Activated B cell treated with CpG ODN at 0.5 μM for 24 hours (primary cell): ENCODE measurements at regions not wholly inside any gene's neighbourhood (a gene's known extent, or its start where the extent isn't known, plus 50 kb on each side); places are given as distances from the start of the nearest gene placed in this dataset.

ENCODE experiments used
- ATAC-seq: fragments of 200-7000 bp; cut with Tn5 transposase; one replicate; pipeline ENCODE4 v1.10.0; 2021; ENCODE audit warnings: low read depth, mild to moderate bottlenecking, moderate library complexity
- CTCF ChIA-PET: fragments of 350-600 bp; sonication (Branson Sonifier 250); formaldehyde crosslinking; loops from one replicate; lab custom pipeline; 2021; ENCODE audit warnings: antibody characterized with exemption; lab: Charles Lee
- POLR2A ChIA-PET: fragments of 350-600 bp; sonication (Branson Sonifier 250); formaldehyde crosslinking; loops from one replicate; lab custom pipeline; 2021; ENCODE audit warnings: antibody characterized with exemption; lab: Charles Lee
- DNase-seq: peaks from one replicate; pipeline ENCODE4 v3.0.0; 2022
- H3K27ac Mint-ChIP-seq: one replicate; pipeline ENCODE4 v1.8.0; 2020; ENCODE audit warnings: mixed read lengths
- H3K27me3 Mint-ChIP-seq: one replicate; pipeline ENCODE4 v1.8.0; 2021; ENCODE audit warnings: mixed read lengths
- H3K36me3 Mint-ChIP-seq: one replicate; pipeline ENCODE4 v1.8.0; 2021; ENCODE audit warnings: low read depth, mixed read lengths
- H3K4me1 Mint-ChIP-seq: one replicate; pipeline ENCODE4 v1.8.0; 2021; ENCODE audit warnings: mixed read lengths
- H3K4me3 Mint-ChIP-seq: one replicate; pipeline ENCODE4 v1.8.0; 2020; ENCODE audit warnings: mild to moderate bottlenecking, mixed read lengths
- H3K9me3 Mint-ChIP-seq: one replicate; pipeline ENCODE4 v1.8.0; 2020; ENCODE audit warnings: mixed read lengths
- intact Hi-C: fragments of 100-400 bp; cut with micrococcal nuclease; formaldehyde crosslinking; loops from one replicate; pipeline ENCODE4 v1.15.1; 2024
- TF ChIP-seq, protein P1 (sequence below): fragments of 200-600 bp; IDR thresholded peaks from one replicate; pipeline ENCODE4 v1.8.0; 2022; ENCODE audit warnings: antibody characterized with exemption, mild to moderate bottlenecking

GRCh38 chr10:118839348-118839747 lies 84.6 kb upstream of the CACUL1 start:
- ChIA-PET CTCF (no interaction called here), POLR2A (no interaction called here)
- TF ChIP-seq, protein P1, sequence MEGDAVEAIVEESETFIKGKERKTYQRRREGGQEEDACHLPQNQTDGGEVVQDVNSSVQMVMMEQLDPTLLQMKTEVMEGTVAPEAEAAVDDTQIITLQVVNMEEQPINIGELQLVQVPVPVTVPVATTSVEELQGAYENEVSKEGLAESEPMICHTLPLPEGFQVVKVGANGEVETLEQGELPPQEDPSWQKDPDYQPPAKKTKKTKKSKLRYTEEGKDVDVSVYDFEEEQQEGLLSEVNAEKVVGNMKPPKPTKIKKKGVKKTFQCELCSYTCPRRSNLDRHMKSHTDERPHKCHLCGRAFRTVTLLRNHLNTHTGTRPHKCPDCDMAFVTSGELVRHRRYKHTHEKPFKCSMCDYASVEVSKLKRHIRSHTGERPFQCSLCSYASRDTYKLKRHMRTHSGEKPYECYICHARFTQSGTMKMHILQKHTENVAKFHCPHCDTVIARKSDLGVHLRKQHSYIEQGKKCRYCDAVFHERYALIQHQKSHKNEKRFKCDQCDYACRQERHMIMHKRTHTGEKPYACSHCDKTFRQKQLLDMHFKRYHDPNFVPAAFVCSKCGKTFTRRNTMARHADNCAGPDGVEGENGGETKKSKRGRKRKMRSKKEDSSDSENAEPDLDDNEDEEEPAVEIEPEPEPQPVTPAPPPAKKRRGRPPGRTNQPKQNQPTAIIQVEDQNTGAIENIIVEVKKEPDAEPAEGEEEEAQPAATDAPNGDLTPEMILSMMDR = no peak
- intact Hi-C loops = no loop called here
- H3K36me3 Mint-ChIP-seq = no peaks in the 10 kb centered on the region
- no peak for DNase-seq
- no peak for ATAC-seq
- H3K27ac Mint-ChIP-seq = no peak overlapping the region
- H3K9me3 Mint-ChIP-seq = peaks cover 2% of the 10 kb centered on the region
- peaks cover 4% of the 10 kb centered on the region for H3K27me3 Mint-ChIP-seq
- no peak overlapping the region for H3K4me3 Mint-ChIP-seq
- H3K4me1 Mint-ChIP-seq = no peaks in the 10 kb centered on the region

DNA sequence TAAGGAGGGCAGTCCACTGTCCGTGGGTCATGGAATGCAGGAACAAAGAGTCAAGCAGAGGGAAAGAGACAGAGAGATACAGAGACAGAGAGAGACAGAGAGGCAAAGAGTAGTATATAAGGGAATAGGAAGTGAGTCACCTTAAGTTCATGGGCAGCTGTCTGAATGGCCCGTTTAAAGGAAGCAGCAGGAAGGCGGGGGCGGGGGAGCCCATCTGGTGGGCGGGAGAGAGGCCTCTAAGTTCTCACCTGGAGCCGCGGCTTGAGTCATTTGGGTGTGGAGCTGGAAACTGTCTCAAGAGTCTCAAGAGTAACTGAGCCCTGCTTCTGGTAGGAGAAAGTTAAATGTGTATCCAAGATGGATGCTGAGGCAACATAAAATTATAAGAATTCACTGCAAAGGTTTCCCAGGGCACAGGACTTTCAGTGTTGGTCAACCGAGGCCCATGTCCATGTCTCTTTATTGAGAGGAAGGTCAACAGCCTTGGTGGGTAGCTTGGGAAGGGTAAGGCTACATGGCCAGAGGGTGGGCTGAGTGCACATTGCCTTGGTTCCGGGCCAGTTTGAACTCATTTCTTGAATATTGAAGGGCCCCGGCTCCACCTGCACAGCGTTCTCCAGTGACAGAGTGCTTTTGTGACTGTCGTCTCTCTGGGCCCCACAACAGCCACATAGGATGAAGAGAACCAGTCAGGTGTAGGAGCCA lies 85.5 kb upstream of the CACUL1 start:
- Mint-ChIP-seq H3K9me3 (no peaks in the 10 kb centered on the region), H3K4me3 (no peak overlapping the region), H3K27ac (no peak overlapping the region), H3K27me3 (peaks cover 6% of the 10 kb centered on the region), H3K36me3 (no peaks in the 10 kb centered on the region), H3K4me1 (no peaks in the 10 kb centered on the region)
- intact Hi-C loops = no loop called here
- ATAC-seq (no peak), DNase-seq (no peak)
- ChIA-PET POLR2A (no interaction called here), CTCF (no interaction called here)
- TF ChIP-seq, protein P1 = no peak

DNA sequence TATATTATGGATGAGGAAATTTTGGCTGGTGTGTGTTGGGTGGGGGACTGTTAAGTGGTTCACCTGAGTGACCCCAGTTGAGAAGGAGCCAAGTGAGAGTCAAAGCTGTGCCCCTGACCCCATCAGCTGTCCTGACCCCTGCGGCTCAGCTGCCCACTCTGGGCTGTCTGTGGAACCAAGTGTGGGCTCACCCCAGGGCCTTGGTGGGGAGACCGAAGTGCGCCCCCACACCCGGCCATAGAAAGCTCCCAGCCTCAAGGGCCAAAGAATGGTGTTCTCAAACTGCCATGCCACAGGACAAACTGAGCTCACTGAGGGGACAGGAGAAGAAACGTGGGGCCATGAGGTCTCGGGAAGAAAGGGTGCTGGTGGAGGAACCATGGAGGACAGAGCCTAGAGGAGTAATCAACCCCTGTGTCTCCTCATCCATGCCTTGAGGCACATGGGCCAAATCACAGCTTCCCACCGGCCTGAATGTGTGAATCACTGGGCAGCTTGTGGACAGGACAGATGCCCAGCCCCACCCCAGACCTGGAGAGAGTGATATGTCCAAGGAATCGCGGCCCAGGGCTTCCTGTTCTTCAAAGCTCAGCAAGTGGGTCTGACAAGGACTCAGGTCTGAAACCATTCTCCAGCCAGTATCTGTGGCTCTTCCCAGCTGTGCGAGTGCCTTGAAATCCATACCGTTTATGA lies 86.2 kb upstream of the CACUL1 start:
- intact Hi-C loops = no loop called here
- Mint-ChIP-seq H3K9me3 (no peaks in the 10 kb centered on the region), H3K4me3 (no peak overlapping the region), H3K36me3 (no peaks in the 10 kb centered on the region), H3K27ac (no peak overlapping the region), H3K4me1 (no peaks in the 10 kb centered on the region), H3K27me3 (peaks cover 7% of the 10 kb centered on the region)
- ATAC-seq (no peak), DNase-seq (no peak)
- TF ChIP-seq, protein P1 = no peak
- ChIA-PET POLR2A (no interaction called here), CTCF (no interaction called here)

DNA sequence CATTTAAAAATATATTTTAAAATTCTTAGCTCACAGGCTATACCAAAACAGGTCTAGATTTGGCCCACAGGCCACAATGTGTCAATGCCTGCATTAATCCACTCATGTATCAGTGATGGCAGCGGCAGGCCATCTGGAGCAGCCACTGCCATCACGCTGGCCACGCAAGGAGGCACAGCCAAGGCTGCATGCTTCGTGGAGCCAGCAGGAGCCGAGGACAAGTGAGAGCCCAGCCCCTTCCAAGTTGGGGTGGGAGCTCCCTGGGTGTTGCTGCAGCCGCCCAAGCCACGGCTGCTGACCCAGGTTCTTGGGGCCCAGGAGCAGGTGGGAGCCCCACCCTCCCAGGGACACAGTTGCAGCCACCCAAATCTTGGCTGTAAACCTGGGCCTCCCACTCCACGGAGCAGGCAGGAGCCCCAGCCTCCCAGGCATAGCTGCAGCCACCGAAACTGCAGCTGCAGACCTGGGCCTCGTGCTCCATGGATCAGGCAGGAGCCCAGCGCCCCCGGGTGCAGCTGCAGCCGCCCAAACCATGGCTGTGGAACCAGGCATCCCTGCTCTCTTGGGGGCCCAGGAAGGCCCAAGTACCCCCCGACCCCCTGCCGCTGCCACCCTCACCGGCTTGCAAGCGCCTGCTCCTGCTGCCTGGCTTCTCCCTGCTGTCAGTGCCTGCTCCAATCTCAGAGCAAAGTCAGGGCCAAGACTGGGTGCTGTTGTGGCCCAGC lies 87.3 kb upstream of the CACUL1 start:
- no peaks in the 10 kb centered on the region for H3K36me3 Mint-ChIP-seq
- H3K4me3 Mint-ChIP-seq = no peak overlapping the region
- DNase-seq (no peak), ATAC-seq (no peak)
- no peaks in the 10 kb centered on the region for H3K4me1 Mint-ChIP-seq
- TF ChIP-seq, protein P1 = no peak
- ChIA-PET CTCF (no interaction called here), POLR2A (no interaction called here)
- H3K9me3 Mint-ChIP-seq = no peaks in the 10 kb centered on the region
- H3K27me3 Mint-ChIP-seq = peaks cover 7% of the 10 kb centered on the region
- no peak overlapping the region for H3K27ac Mint-ChIP-seq
- intact Hi-C loops = no loop called here
